ENCODE measurements at regions not wholly inside any gene's neighbourhood (a gene's known extent, or its start where the extent isn't known, plus 50 kb on each side); places are given as distances from the start of the nearest gene placed in this dataset.

GRCh38 chr4:108322497-108322896 is 153.8 kb upstream of the LEF1 start (continued):
- TF ChIP-seq REST (IDR thresholded peaks at IDR 0.05; ENCODE audit: low read depth, low read length): no peak
- no peak for TF ChIP-seq MAX (IDR thresholded peaks at IDR 0.05; ENCODE audit: low read depth)
- no peak for TF ChIP-seq GABPA (IDR thresholded peaks at IDR 0.05; ENCODE audit: low read depth)
- TF ChIP-seq EZH2phosphoT487 (IDR thresholded peaks at IDR 0.05; ENCODE audit: borderline replicate concordance, low read depth): no peak
- no peak for TF ChIP-seq CHD2 (IDR thresholded peaks at IDR 0.05; ENCODE audit: low read length, partially characterized antibody)
- TF ChIP-seq ZBTB33 (IDR thresholded peaks at IDR 0.05; ENCODE audit: borderline replicate concordance, low read depth): no peak

GRCh38 chr4:108320061-108320460 is 151.3 kb upstream of the LEF1 start:
- Histone ChIP-seq H3K9me2 (no peaks in the 10 kb centered on the region), H3K4me2 (no peak overlapping the region), H3F3A (replicated peaks; ENCODE audit: insufficient read depth) (no peaks in the 10 kb centered on the region), H3K9ac (no peak overlapping the region), H3K27me3 (ENCODE audit: insufficient read depth) (no peaks in the 10 kb centered on the region), H2AFZ (ENCODE audit: low read depth) (no peak overlapping the region), H3K4me3 (ENCODE audit: low read depth in 2 of 2, low read length in 1 of 2) (no peak overlapping the region), H3K36me3 (replicated peaks in 1 of 2; ENCODE audit: control insufficient read depth in 1 of 2, insufficient read depth in 2 of 2, low read length in 1 of 2) (no peaks in the 10 kb centered on the region), H4K20me1 (ENCODE audit: insufficient read depth) (no peaks in the 10 kb centered on the region), H3K4me1 (ENCODE audit: control insufficient read depth in 1 of 2, insufficient read depth in 2 of 2, low read depth in 1 of 2, low read length in 1 of 2) (no peaks in the 10 kb centered on the region), H3K9me3 (no peaks in the 10 kb centered on the region), H3K27ac (ENCODE audit: low read depth in 2 of 2, low read length in 1 of 2) (no peak overlapping the region), H3K79me2 (ENCODE audit: insufficient read depth) (no peaks in the 10 kb centered on the region)
- CTCF ChIA-PET: interaction anchor here (1.3 kb wide), 1 partner anchor 13 kb away, joined by 3 read pairs; no protein-coding TSS in a partner anchor
- 0% methylated on average over 1 of the region's 1 CpG for WGBS (ENCODE audit: low lambda C conversion rate)
- no peak for DNase-seq
- POLR2A ChIA-PET: no interaction called here
- TF ChIP-seq ELF1 (IDR thresholded peaks at IDR 0.05) (no peak), TCF12 (IDR thresholded peaks at IDR 0.05) (no peak), RXRA (IDR thresholded peaks at IDR 0.05; ENCODE audit: borderline replicate concordance, low read depth) (no peak), SIN3A (IDR thresholded peaks at IDR 0.05; ENCODE audit: borderline replicate concordance, low read depth, low read length) (no peak), GABPA (IDR thresholded peaks at IDR 0.05; ENCODE audit: low read depth) (no peak), EP300 (IDR thresholded peaks at IDR 0.05; ENCODE audit: borderline replicate concordance in 1 of 2, low read depth in 1 of 2, low read length in 1 of 2) (no peak), ZBTB33 (IDR thresholded peaks at IDR 0.05; ENCODE audit: borderline replicate concordance, low read depth) (no peak), JUND (IDR thresholded peaks at IDR 0.05) (no peak)
